GM18502 (cell line): ENCODE measurements at regions not wholly inside any gene's neighbourhood (a gene's known extent, or its start where the extent isn't known, plus 50 kb on each side); places are given as distances from the start of the nearest gene placed in this dataset.
"Not testable (repeated sequence)": the region's sequence is repeated elsewhere in the genome, so short reads cannot be mapped to it uniquely, and the experiment has no call there.

Source experiments
- ATAC-seq: cut with Tn5 transposase; IDR thresholded peaks from one replicate; pipeline ENCODE4 v1.9.1; 2021; ENCODE audit warnings: mild to moderate bottlenecking; ENCODE audit not compliant: unreplicated experiment, poor library complexity

DNA sequence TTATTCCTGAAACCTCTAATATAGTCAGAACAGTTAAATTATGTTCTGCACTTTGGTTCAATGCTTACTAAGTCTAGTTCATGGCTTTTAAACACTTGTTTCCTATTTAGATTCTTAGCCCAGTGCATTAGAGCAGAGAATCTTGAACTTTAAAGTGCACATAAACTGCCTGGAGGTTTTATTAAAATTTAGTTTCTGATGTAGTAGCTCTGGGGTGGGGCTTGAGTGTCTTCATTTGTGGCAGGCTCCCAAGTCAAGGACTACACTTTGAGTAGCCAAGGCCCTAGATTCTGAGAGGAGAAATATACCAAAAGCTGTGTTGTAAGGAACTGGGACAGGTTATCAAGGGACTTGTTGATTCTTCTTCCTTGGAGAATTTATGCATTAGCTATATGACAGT is 1604.2 kb downstream of the KHDRBS2 start:
- ATAC-seq = no peak

DNA sequence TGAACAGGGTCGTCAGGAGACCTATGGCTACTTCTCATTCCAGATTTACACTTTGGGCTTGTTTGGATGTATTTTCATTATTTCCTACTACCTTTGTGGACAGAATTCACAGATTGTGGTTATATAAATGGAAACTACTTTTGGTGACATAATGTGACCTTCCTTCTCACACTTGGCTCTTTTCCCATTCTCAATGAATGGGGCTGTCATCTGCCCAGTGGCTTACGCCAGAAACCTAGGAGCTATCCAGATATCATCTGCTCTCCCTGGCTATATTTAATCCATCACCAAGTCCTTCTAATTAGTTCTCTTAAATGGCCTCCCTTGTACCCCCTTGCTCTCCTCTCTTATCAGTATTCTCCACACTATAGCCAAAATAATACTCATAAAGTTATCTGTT is 1606.8 kb downstream of the KHDRBS2 start:
- no peak for ATAC-seq

DNA sequence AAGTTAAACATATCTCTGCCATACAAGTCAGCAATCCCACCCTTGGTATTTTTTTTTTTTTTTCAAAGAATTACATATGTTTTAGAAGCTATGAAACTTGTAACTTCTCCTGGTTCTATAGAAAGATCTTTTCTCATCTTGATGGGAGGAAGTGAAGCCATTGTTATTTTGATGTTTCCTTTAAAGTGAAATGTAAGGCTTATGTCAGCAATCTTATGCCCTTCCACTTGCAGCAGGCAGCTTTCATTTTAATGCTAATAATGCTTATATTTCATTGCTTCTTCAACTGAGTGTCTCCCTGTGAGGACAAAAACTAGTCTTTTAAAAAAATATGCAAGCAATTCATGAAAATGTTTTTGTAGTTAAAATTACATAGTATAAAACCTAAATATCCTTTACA is 1614.7 kb downstream of the KHDRBS2 start:
- ATAC-seq = no peak

DNA sequence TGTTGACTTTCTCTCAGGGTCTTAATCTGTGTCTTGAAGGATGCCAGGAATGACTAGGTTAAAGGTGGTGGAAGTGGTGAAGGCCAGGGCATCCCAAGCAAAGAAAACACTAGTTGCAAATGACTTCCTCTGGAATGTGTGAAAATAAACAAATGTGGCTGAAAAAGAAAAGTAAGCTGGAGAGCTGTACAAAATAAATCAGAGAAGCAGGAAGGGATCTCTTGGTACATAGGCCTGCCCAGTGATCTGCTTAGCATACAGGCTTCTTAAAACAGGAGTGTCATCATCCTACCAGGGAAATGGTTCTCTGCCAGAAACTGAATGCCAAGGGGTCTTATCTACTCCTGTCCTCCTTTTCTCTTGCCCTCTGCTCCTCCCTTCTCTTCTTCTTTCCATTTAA is 1616.0 kb downstream of the KHDRBS2 start:
- no peak for ATAC-seq

DNA sequence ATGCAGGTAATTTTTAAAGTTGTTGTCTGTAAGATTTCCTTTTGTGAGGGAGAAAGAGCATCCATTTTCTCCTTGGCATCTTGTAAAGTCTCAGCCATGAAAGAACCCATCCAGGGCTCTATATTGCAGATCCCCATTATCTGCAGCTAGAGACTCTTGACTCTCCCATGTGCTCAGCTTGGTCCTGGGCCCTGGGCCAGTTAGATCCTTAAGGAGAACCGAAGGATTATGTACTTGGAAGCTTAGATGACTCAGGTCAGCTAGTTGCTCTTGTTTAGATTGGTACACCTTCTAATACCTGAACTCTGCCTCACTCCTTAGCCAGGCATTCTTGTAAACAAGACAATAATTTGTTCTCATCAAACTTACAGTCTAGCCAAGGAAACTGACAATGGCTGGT is 1617.6 kb downstream of the KHDRBS2 start:
- ATAC-seq = no peak

DNA sequence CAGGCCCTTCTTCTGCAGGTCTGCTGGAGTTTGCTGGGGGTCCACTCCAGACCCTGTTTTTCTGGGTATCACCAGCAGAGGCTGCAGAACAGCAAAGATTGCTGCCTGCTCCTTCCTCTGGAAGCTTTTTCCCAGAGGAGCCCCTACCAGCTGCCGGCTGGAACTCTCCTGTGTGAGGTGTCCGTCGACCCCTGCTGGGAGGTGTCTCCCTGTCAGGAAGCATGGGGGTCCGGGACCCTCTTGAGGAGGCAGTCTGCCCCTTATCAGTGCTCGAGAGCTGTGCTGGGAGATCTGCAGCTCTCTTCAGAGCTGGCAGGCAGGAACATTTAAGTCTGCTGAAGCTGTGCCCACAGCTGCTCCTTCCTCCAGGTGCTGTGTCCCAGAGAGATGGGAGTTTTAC is 1622.8 kb downstream of the KHDRBS2 start:
- ATAC-seq = not testable (repeated sequence)

DNA sequence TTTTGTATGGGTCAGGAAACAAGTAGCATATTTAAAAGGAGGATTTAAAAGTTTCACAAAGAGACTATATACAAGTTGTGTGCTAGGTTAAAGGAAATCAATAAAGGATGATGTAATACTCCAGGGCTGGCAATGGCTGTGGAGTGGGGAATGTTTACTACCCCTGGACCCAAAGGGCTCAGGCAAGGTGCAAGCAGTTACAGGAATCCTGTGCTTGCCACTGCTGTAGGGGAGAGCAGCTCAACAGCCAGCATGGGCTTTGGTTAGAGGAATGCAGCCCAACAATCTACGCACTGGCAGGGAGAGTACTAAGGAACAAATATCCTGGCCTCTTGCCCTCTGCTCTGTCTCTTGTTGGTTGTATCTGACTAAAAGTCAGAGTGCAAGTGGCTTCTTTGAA is 1642.2 kb downstream of the KHDRBS2 start:
- ATAC-seq = no peak

DNA sequence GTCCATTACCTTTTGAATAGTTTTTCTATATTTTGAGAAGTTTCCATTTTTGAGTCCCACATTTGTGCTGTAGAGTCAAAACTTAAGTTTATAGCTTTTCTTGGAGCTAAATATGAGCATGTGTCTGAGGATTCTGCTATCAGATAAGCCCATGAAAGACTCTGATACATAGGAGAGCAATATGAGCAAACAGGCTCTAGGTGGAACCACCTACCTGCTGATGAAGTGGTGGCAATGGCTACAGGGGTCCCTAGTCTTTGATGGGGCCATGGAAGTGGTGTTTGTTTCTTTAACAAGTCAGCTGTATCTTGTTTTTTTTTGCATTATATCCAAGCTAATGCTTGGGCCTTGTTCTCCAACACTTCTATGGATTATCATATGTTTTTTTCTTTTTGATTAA is 1646.8 kb downstream of the KHDRBS2 start:
- ATAC-seq = not testable (repeated sequence)
